ENCODE measurements at regions not wholly inside any gene's neighbourhood (a gene's known extent, or its start where the extent isn't known, plus 50 kb on each side); places are given as distances from the start of the nearest gene placed in this dataset.

GRCh38 chr11:103705642-103706041 is 330.8 kb upstream of the DDI1 start:
- Mint-ChIP-seq H3K36me3 (no peaks in the 10 kb centered on the region), H3K4me1 (no peaks in the 10 kb centered on the region), H3K9me3 (ENCODE audit: low read depth) (no peaks in the 10 kb centered on the region), H3K27me3 (no peaks in the 10 kb centered on the region), H3K4me3 (no peak overlapping the region), H3K27ac (no peak overlapping the region)
- DNase-seq (no peak), ATAC-seq (no peak)
- CTCF ChIA-PET: no interaction called here

GRCh38 chr11:103709371-103709770 is 327.1 kb upstream of the DDI1 start:
- no peaks in the 10 kb centered on the region for H3K9me3 Mint-ChIP-seq (ENCODE audit: low read depth)
- H3K4me1 Mint-ChIP-seq: no peaks in the 10 kb centered on the region
- no peaks in the 10 kb centered on the region for H3K27me3 Mint-ChIP-seq
- no peak overlapping the region for H3K4me3 Mint-ChIP-seq
- CTCF ChIA-PET: no interaction called here
- no peak overlapping the region for H3K27ac Mint-ChIP-seq
- H3K36me3 Mint-ChIP-seq: no peaks in the 10 kb centered on the region
- no peak for DNase-seq
- ATAC-seq: no peak

- Mint-ChIP-seq H3K9me3 (ENCODE audit: low read depth) (no peaks in the 10 kb centered on the region), H3K4me3 (no peak overlapping the region), H3K27ac (no peak overlapping the region), H3K36me3 (no peaks in the 10 kb centered on the region), H3K4me1 (no peaks in the 10 kb centered on the region), H3K27me3 (no peaks in the 10 kb centered on the region)
- CTCF ChIA-PET: no interaction called here
- no peak for ATAC-seq
- no peak for DNase-seq
These were observed 322.2 kb upstream of the DDI1 start for GRCh38 chr11:103714246-103714645.

GRCh38 chr11:103716363-103716762 is 320.1 kb upstream of the DDI1 start:
- no peaks in the 10 kb centered on the region for H3K27me3 Mint-ChIP-seq
- no peaks in the 10 kb centered on the region for H3K9me3 Mint-ChIP-seq (ENCODE audit: low read depth)
- H3K4me3 Mint-ChIP-seq: no peak overlapping the region
- DNase-seq (no peak), ATAC-seq (no peak)
- CTCF ChIA-PET: no interaction called here
- H3K36me3 Mint-ChIP-seq: no peaks in the 10 kb centered on the region
- no peaks in the 10 kb centered on the region for H3K4me1 Mint-ChIP-seq
- no peak overlapping the region for H3K27ac Mint-ChIP-seq

- no peak overlapping the region for H3K4me3 Mint-ChIP-seq
- no peaks in the 10 kb centered on the region for H3K4me1 Mint-ChIP-seq
- H3K36me3 Mint-ChIP-seq: peaks cover 2% of the 10 kb centered on the region
- ATAC-seq: no peak
- H3K9me3 Mint-ChIP-seq (ENCODE audit: low read depth): peaks cover 5% of the 10 kb centered on the region
- CTCF ChIA-PET: no interaction called here
- DNase-seq: no peak
- H3K27ac Mint-ChIP-seq: no peak overlapping the region
- no peaks in the 10 kb centered on the region for H3K27me3 Mint-ChIP-seq
These were observed 309.2 kb upstream of the DDI1 start for GRCh38 chr11:103727262-103727661.

- H3K9me3 Mint-ChIP-seq (ENCODE audit: low read depth): peaks cover 5% of the 10 kb centered on the region
- no peak for DNase-seq
- no peaks in the 10 kb centered on the region for H3K27me3 Mint-ChIP-seq
- peaks cover 2% of the 10 kb centered on the region for H3K36me3 Mint-ChIP-seq
- no peak overlapping the region for H3K27ac Mint-ChIP-seq
- ATAC-seq: no peak
- H3K4me3 Mint-ChIP-seq: no peak overlapping the region
- no peaks in the 10 kb centered on the region for H3K4me1 Mint-ChIP-seq
- CTCF ChIA-PET: no interaction called here
These were observed 306.8 kb upstream of the DDI1 start for GRCh38 chr11:103729617-103730016.

- no peaks in the 10 kb centered on the region for H3K27me3 Mint-ChIP-seq
- peaks cover 2% of the 10 kb centered on the region for H3K9me3 Mint-ChIP-seq (ENCODE audit: low read depth)
- no peak for DNase-seq
- CTCF ChIA-PET: no interaction called here
- H3K4me3 Mint-ChIP-seq: no peak overlapping the region
- peaks cover 2% of the 10 kb centered on the region for H3K36me3 Mint-ChIP-seq
- H3K4me1 Mint-ChIP-seq: no peaks in the 10 kb centered on the region
- H3K27ac Mint-ChIP-seq: no peak overlapping the region
- ATAC-seq: no peak
These were observed 306.1 kb upstream of the DDI1 start for GRCh38 chr11:103730131-103730940.

GRCh38 chr11:103731670-103732069 is 304.8 kb upstream of the DDI1 start:
- CTCF ChIA-PET: no interaction called here
- H3K27ac Mint-ChIP-seq: no peak overlapping the region
- ATAC-seq (no peak), DNase-seq (no peak)
- H3K27me3 Mint-ChIP-seq: no peaks in the 10 kb centered on the region
- H3K4me1 Mint-ChIP-seq: no peaks in the 10 kb centered on the region
- peaks cover 2% of the 10 kb centered on the region for H3K9me3 Mint-ChIP-seq (ENCODE audit: low read depth)
- no peak overlapping the region for H3K4me3 Mint-ChIP-seq
- no peaks in the 10 kb centered on the region for H3K36me3 Mint-ChIP-seq

- ATAC-seq (no peak), DNase-seq (no peak)
- CTCF ChIA-PET: no interaction called here
- Mint-ChIP-seq H3K27ac (no peak overlapping the region), H3K9me3 (ENCODE audit: low read depth) (peaks cover 2% of the 10 kb centered on the region), H3K36me3 (no peaks in the 10 kb centered on the region), H3K4me1 (no peaks in the 10 kb centered on the region), H3K4me3 (no peak overlapping the region), H3K27me3 (no peaks in the 10 kb centered on the region)
These were observed 302.6 kb upstream of the DDI1 start for GRCh38 chr11:103733889-103734288.

- Mint-ChIP-seq H3K4me1 (no peaks in the 10 kb centered on the region), H3K36me3 (no peaks in the 10 kb centered on the region)
- no peak for ATAC-seq
These were observed 300.9 kb upstream of the DDI1 start for GRCh38 chr11:103735497-103736032.

GRCh38 chr11:103736315-103737036 is 300.0 kb upstream of the DDI1 start:
- CTCF ChIA-PET: no interaction called here
- H3K4me1 Mint-ChIP-seq: no peaks in the 10 kb centered on the region
- no peaks in the 10 kb centered on the region for H3K36me3 Mint-ChIP-seq
- no peak for ATAC-seq
- H3K27ac Mint-ChIP-seq: no peak overlapping the region
- no peaks in the 10 kb centered on the region for H3K27me3 Mint-ChIP-seq
- H3K4me3 Mint-ChIP-seq: no peak overlapping the region
- peaks cover 2% of the 10 kb centered on the region for H3K9me3 Mint-ChIP-seq (ENCODE audit: low read depth)
- no peak for DNase-seq

More at GRCh38 chr11:103735497-103736032, 300.9 kb upstream of the DDI1 start:
- Mint-ChIP-seq H3K9me3 (ENCODE audit: low read depth) (peaks cover 2% of the 10 kb centered on the region), H3K4me3 (no peak overlapping the region), H3K27me3 (no peaks in the 10 kb centered on the region), H3K27ac (no peak overlapping the region)
- CTCF ChIA-PET: no interaction called here
- no peak for DNase-seq

GRCh38 chr11:103737037-103737622 is 299.3 kb upstream of the DDI1 start:
- DNase-seq: no peak
- CTCF ChIA-PET: no interaction called here
- Mint-ChIP-seq H3K9me3 (ENCODE audit: low read depth) (peaks cover 2% of the 10 kb centered on the region), H3K27me3 (no peaks in the 10 kb centered on the region), H3K4me1 (no peaks in the 10 kb centered on the region), H3K36me3 (no peaks in the 10 kb centered on the region), H3K27ac (no peak overlapping the region), H3K4me3 (no peak overlapping the region)
- no peak for ATAC-seq

GRCh38 chr11:103737747-103738146 is 298.7 kb upstream of the DDI1 start:
- CTCF ChIA-PET: no interaction called here
- no peaks in the 10 kb centered on the region for H3K36me3 Mint-ChIP-seq
- no peak for DNase-seq
- no peak overlapping the region for H3K4me3 Mint-ChIP-seq
- H3K27ac Mint-ChIP-seq: no peak overlapping the region
- no peaks in the 10 kb centered on the region for H3K27me3 Mint-ChIP-seq
- no peak for ATAC-seq
- H3K4me1 Mint-ChIP-seq: no peaks in the 10 kb centered on the region
- H3K9me3 Mint-ChIP-seq (ENCODE audit: low read depth): peaks cover 2% of the 10 kb centered on the region
